ENCODE measurements at regions not wholly inside any gene's neighbourhood (a gene's known extent, or its start where the extent isn't known, plus 50 kb on each side); places are given as distances from the start of the nearest gene placed in this dataset.

- Histone ChIP-seq H3K27me3 (ENCODE audit: insufficient read depth, low read length, poor library complexity) (no peaks in the 10 kb centered on the region), H3K27ac (ENCODE audit: low read depth, low read length) (no peak overlapping the region), H3K9ac (ENCODE audit: low read length) (no peak overlapping the region), H3K23ac (ENCODE audit: low read length) (no peak overlapping the region), H2AK5ac (ENCODE audit: low read length) (no peak overlapping the region), H2BK5ac (ENCODE audit: low read length) (no peak overlapping the region), H3K56ac (ENCODE audit: low read length) (no peak overlapping the region), H3K79me1 (ENCODE audit: low read length) (no peaks in the 10 kb centered on the region), H3K18ac (ENCODE audit: low read length) (no peak overlapping the region), H3K4ac (ENCODE audit: low read depth, low read length) (no peak overlapping the region), H3K4me1 (ENCODE audit: control insufficient read depth, low read depth, low read length) (no peaks in the 10 kb centered on the region), H2BK15ac (replicated peaks; ENCODE audit: low read depth) (no peak overlapping the region), H3K79me2 (ENCODE audit: control insufficient read depth, insufficient read depth, low read length) (no peaks in the 10 kb centered on the region), H4K8ac (ENCODE audit: low read depth, low read length) (no peak overlapping the region), H4K5ac (ENCODE audit: low read length) (no peak overlapping the region), H3K4me3 (ENCODE audit: low read length) (no peak overlapping the region), H2BK120ac (ENCODE audit: low read depth, low read length) (no peak overlapping the region), H3K36me3 (ENCODE audit: control insufficient read depth, insufficient read depth, low read length) (no peaks in the 10 kb centered on the region), H3K4me2 (ENCODE audit: low read length) (no peak overlapping the region)
- DNase-seq = peak; percentile 68
- no CpG with 5 or more reads among the region's 2 CpGs for WGBS (ENCODE audit: extremely low coverage, insufficient coverage, low lambda C conversion rate)
Observed at GRCh38 chr7:49260538-49260937, 336.2 kb downstream of the CDC14C start.

GRCh38 chr7:49261928-49262327, 337.6 kb downstream of the CDC14C start:
- no CpG with 5 or more reads among the region's 6 CpGs for WGBS (ENCODE audit: extremely low coverage, insufficient coverage, low lambda C conversion rate)
- Histone ChIP-seq H3K56ac (ENCODE audit: low read length) (no peak overlapping the region), H3K18ac (ENCODE audit: low read length) (no peak overlapping the region), H3K4me2 (ENCODE audit: low read length) (no peak overlapping the region), H4K8ac (ENCODE audit: low read depth, low read length) (no peak overlapping the region), H3K36me3 (ENCODE audit: control insufficient read depth, insufficient read depth, low read length) (no peaks in the 10 kb centered on the region), H2BK120ac (ENCODE audit: low read depth, low read length) (no peak overlapping the region), H4K5ac (ENCODE audit: low read length) (no peak overlapping the region), H2AK5ac (ENCODE audit: low read length) (no peak overlapping the region), H3K79me2 (ENCODE audit: control insufficient read depth, insufficient read depth, low read length) (no peaks in the 10 kb centered on the region), H3K27ac (ENCODE audit: low read depth, low read length) (no peak overlapping the region), H3K4me1 (ENCODE audit: control insufficient read depth, low read depth, low read length) (no peaks in the 10 kb centered on the region), H3K27me3 (ENCODE audit: insufficient read depth, low read length, poor library complexity) (no peaks in the 10 kb centered on the region), H3K23ac (ENCODE audit: low read length) (no peak overlapping the region), H3K4me3 (ENCODE audit: low read length) (no peak overlapping the region), H3K9ac (ENCODE audit: low read length) (no peak overlapping the region), H2BK5ac (ENCODE audit: low read length) (no peak overlapping the region), H3K4ac (ENCODE audit: low read depth, low read length) (no peak overlapping the region), H3K79me1 (ENCODE audit: low read length) (no peaks in the 10 kb centered on the region), H2BK15ac (replicated peaks; ENCODE audit: low read depth) (no peak overlapping the region)
- DNase-seq = no peak

GRCh38 chr7:49264530-49264929, 340.2 kb downstream of the CDC14C start:
- H2BK15ac ChIP-seq (replicated peaks; ENCODE audit: low read depth) = no peak overlapping the region
- H3K79me1 ChIP-seq (ENCODE audit: low read length) = no peaks in the 10 kb centered on the region
- no CpG with 5 or more reads among the region's 3 CpGs for WGBS (ENCODE audit: extremely low coverage, insufficient coverage, low lambda C conversion rate)
- no peak for DNase-seq
- no peak overlapping the region for H3K56ac ChIP-seq (ENCODE audit: low read length)
- no peak overlapping the region for H3K4me2 ChIP-seq (ENCODE audit: low read length)
- H3K4me1 ChIP-seq (ENCODE audit: control insufficient read depth, low read depth, low read length) = no peaks in the 10 kb centered on the region
- no peak overlapping the region for H2BK120ac ChIP-seq (ENCODE audit: low read depth, low read length)
- H4K5ac ChIP-seq (ENCODE audit: low read length) = no peak overlapping the region
- H3K9ac ChIP-seq (ENCODE audit: low read length) = no peak overlapping the region
- H3K4ac ChIP-seq (ENCODE audit: low read depth, low read length) = peak overlapping the region; percentile 52
- H3K27me3 ChIP-seq (ENCODE audit: insufficient read depth, low read length, poor library complexity) = no peaks in the 10 kb centered on the region
- no peak overlapping the region for H2AK5ac ChIP-seq (ENCODE audit: low read length)
- H2BK5ac ChIP-seq (ENCODE audit: low read length) = no peak overlapping the region
- no peak overlapping the region for H3K4me3 ChIP-seq (ENCODE audit: low read length)
- no peaks in the 10 kb centered on the region for H3K79me2 ChIP-seq (ENCODE audit: control insufficient read depth, insufficient read depth, low read length)
- no peaks in the 10 kb centered on the region for H3K36me3 ChIP-seq (ENCODE audit: control insufficient read depth, insufficient read depth, low read length)
- no peak overlapping the region for H4K8ac ChIP-seq (ENCODE audit: low read depth, low read length)
- no peak overlapping the region for H3K23ac ChIP-seq (ENCODE audit: low read length)
- H3K27ac ChIP-seq (ENCODE audit: low read depth, low read length) = no peak overlapping the region
- H3K18ac ChIP-seq (ENCODE audit: low read length) = no peak overlapping the region

GRCh38 chr7:49273897-49274296, 349.6 kb downstream of the CDC14C start:
- WGBS (ENCODE audit: extremely low coverage, insufficient coverage, low lambda C conversion rate) = no CpG with 5 or more reads among the region's 1 CpG
- no peak overlapping the region for H3K27ac ChIP-seq (ENCODE audit: low read depth, low read length)
- H3K4me3 ChIP-seq (ENCODE audit: low read length) = no peak overlapping the region
- no peak overlapping the region for H2AK5ac ChIP-seq (ENCODE audit: low read length)
- H3K56ac ChIP-seq (ENCODE audit: low read length) = no peak overlapping the region
- H2BK15ac ChIP-seq (replicated peaks; ENCODE audit: low read depth) = no peak overlapping the region
- H3K9ac ChIP-seq (ENCODE audit: low read length) = no peak overlapping the region
- no peak overlapping the region for H3K18ac ChIP-seq (ENCODE audit: low read length)
- H3K36me3 ChIP-seq (ENCODE audit: control insufficient read depth, insufficient read depth, low read length) = no peaks in the 10 kb centered on the region
- no peak overlapping the region for H2BK5ac ChIP-seq (ENCODE audit: low read length)
- no peaks in the 10 kb centered on the region for H3K79me1 ChIP-seq (ENCODE audit: low read length)
- H3K4me1 ChIP-seq (ENCODE audit: control insufficient read depth, low read depth, low read length) = no peaks in the 10 kb centered on the region
- no peak for DNase-seq
- H2BK120ac ChIP-seq (ENCODE audit: low read depth, low read length) = no peak overlapping the region
- no peaks in the 10 kb centered on the region for H3K79me2 ChIP-seq (ENCODE audit: control insufficient read depth, insufficient read depth, low read length)
- H3K4me2 ChIP-seq (ENCODE audit: low read length) = no peak overlapping the region
- no peak overlapping the region for H3K23ac ChIP-seq (ENCODE audit: low read length)
- H3K4ac ChIP-seq (ENCODE audit: low read depth, low read length) = no peak overlapping the region
- H4K5ac ChIP-seq (ENCODE audit: low read length) = no peak overlapping the region
- H4K8ac ChIP-seq (ENCODE audit: low read depth, low read length) = no peak overlapping the region
- H3K27me3 ChIP-seq (ENCODE audit: insufficient read depth, low read length, poor library complexity) = no peaks in the 10 kb centered on the region

GRCh38 chr7:49279891-49280290, 355.5 kb downstream of the CDC14C start:
- Histone ChIP-seq H2BK15ac (replicated peaks; ENCODE audit: low read depth) (no peak overlapping the region), H3K4me1 (ENCODE audit: control insufficient read depth, low read depth, low read length) (no peaks in the 10 kb centered on the region), H3K36me3 (ENCODE audit: control insufficient read depth, insufficient read depth, low read length) (no peaks in the 10 kb centered on the region), H2BK120ac (ENCODE audit: low read depth, low read length) (no peak overlapping the region), H3K27me3 (ENCODE audit: insufficient read depth, low read length, poor library complexity) (no peaks in the 10 kb centered on the region), H3K23ac (ENCODE audit: low read length) (no peak overlapping the region), H3K56ac (ENCODE audit: low read length) (no peak overlapping the region), H3K9ac (ENCODE audit: low read length) (no peak overlapping the region), H3K4ac (ENCODE audit: low read depth, low read length) (no peak overlapping the region), H3K4me2 (ENCODE audit: low read length) (no peak overlapping the region), H3K79me2 (ENCODE audit: control insufficient read depth, insufficient read depth, low read length) (no peaks in the 10 kb centered on the region), H4K5ac (ENCODE audit: low read length) (no peak overlapping the region), H3K79me1 (ENCODE audit: low read length) (no peaks in the 10 kb centered on the region), H3K18ac (ENCODE audit: low read length) (no peak overlapping the region), H3K27ac (ENCODE audit: low read depth, low read length) (no peak overlapping the region), H2BK5ac (ENCODE audit: low read length) (no peak overlapping the region), H3K4me3 (ENCODE audit: low read length) (no peak overlapping the region), H4K8ac (ENCODE audit: low read depth, low read length) (no peak overlapping the region), H2AK5ac (ENCODE audit: low read length) (no peak overlapping the region)
- no CpG with 5 or more reads among the region's 2 CpGs for WGBS (ENCODE audit: extremely low coverage, insufficient coverage, low lambda C conversion rate)
- no peak for DNase-seq

- Histone ChIP-seq H2BK5ac (ENCODE audit: low read length) (no peak overlapping the region), H2BK15ac (replicated peaks; ENCODE audit: low read depth) (no peak overlapping the region), H3K36me3 (ENCODE audit: control insufficient read depth, insufficient read depth, low read length) (no peaks in the 10 kb centered on the region), H3K18ac (ENCODE audit: low read length) (no peak overlapping the region), H4K8ac (ENCODE audit: low read depth, low read length) (no peak overlapping the region), H3K9ac (ENCODE audit: low read length) (no peak overlapping the region), H2AK5ac (ENCODE audit: low read length) (no peak overlapping the region), H3K4me3 (ENCODE audit: low read length) (no peak overlapping the region), H3K23ac (ENCODE audit: low read length) (no peak overlapping the region), H3K4me2 (ENCODE audit: low read length) (no peak overlapping the region), H3K56ac (ENCODE audit: low read length) (no peak overlapping the region), H3K27ac (ENCODE audit: low read depth, low read length) (no peak overlapping the region), H2BK120ac (ENCODE audit: low read depth, low read length) (no peak overlapping the region), H3K4me1 (ENCODE audit: control insufficient read depth, low read depth, low read length) (no peaks in the 10 kb centered on the region), H3K79me1 (ENCODE audit: low read length) (no peaks in the 10 kb centered on the region), H3K4ac (ENCODE audit: low read depth, low read length) (no peak overlapping the region), H3K79me2 (ENCODE audit: control insufficient read depth, insufficient read depth, low read length) (no peaks in the 10 kb centered on the region), H3K27me3 (ENCODE audit: insufficient read depth, low read length, poor library complexity) (no peaks in the 10 kb centered on the region), H4K5ac (ENCODE audit: low read length) (no peak overlapping the region)
- WGBS (ENCODE audit: extremely low coverage, insufficient coverage, low lambda C conversion rate) = no CpG with 5 or more reads among the region's 2 CpGs
- DNase-seq = no peak
Observed at GRCh38 chr7:49287653-49288052, 363.3 kb downstream of the CDC14C start.

Data from mesendoderm (in vitro differentiated cells).